ENCODE measurements at regions not wholly inside any gene's neighbourhood (a gene's known extent, or its start where the extent isn't known, plus 50 kb on each side); places are given as distances from the start of the nearest gene placed in this dataset.

- peaks cover 14% of the 10 kb centered on the region for H3K9me3 Mint-ChIP-seq
- peaks cover 34% of the 10 kb centered on the region for H3K36me3 Mint-ChIP-seq
- ATAC-seq (ENCODE audit: low read depth): no peak
- POLR2A ChIA-PET: no interaction called here
- peaks cover 6% of the 10 kb centered on the region for H3K27me3 Mint-ChIP-seq
- DNase-seq: no peak
- no peak overlapping the region for H3K27ac Mint-ChIP-seq
- H3K4me1 Mint-ChIP-seq: peaks cover 35% of the 10 kb centered on the region
- no peak overlapping the region for H3K4me3 Mint-ChIP-seq
These were observed 885.6 kb upstream of the NR2F2 start for GRCh38 chr15:95444860-95445259.

- H3K36me3 Mint-ChIP-seq: peaks cover 46% of the 10 kb centered on the region
- H3K9me3 Mint-ChIP-seq: peaks cover 19% of the 10 kb centered on the region
- H3K27me3 Mint-ChIP-seq: peaks cover 18% of the 10 kb centered on the region
- peak overlapping the region; percentile 60 for H3K4me3 Mint-ChIP-seq
- POLR2A ChIA-PET: interaction anchor here (0.6 to 1.2 kb wide), 2 partner anchors 36 to 142 kb away, joined by 3 to 4 read pairs; no protein-coding TSS in a partner anchor
- peak overlapping the region; percentile 74 for H3K27ac Mint-ChIP-seq
- H3K4me1 Mint-ChIP-seq: peaks cover 40% of the 10 kb centered on the region
- ATAC-seq (ENCODE audit: low read depth): peak; percentile 98
- peak; percentile 35 for DNase-seq
These were observed 883.6 kb upstream of the NR2F2 start for GRCh38 chr15:95446854-95447253.

GRCh38 chr15:95447486-95447885 lies 883.0 kb upstream of the NR2F2 start:
- H3K9me3 Mint-ChIP-seq: peaks cover 20% of the 10 kb centered on the region
- H3K27me3 Mint-ChIP-seq: peaks cover 20% of the 10 kb centered on the region
- no peak for ATAC-seq (ENCODE audit: low read depth)
- H3K4me1 Mint-ChIP-seq: peaks cover 40% of the 10 kb centered on the region
- no peak for DNase-seq
- peaks cover 48% of the 10 kb centered on the region for H3K36me3 Mint-ChIP-seq
- peak overlapping the region; percentile 60 for H3K4me3 Mint-ChIP-seq
- H3K27ac Mint-ChIP-seq: no peak overlapping the region
- POLR2A ChIA-PET: interaction anchor here (0.6 to 1.2 kb wide), 2 partner anchors 36 to 143 kb away, joined by 3 to 4 read pairs; no protein-coding TSS in a partner anchor

- peaks cover 15% of the 10 kb centered on the region for H3K9me3 Mint-ChIP-seq
- no peak overlapping the region for H3K4me3 Mint-ChIP-seq
- peaks cover 37% of the 10 kb centered on the region for H3K4me1 Mint-ChIP-seq
- POLR2A ChIA-PET: interaction anchor here (0.5 kb wide), 1 partner anchor 11 kb away, joined by 4 read pairs; no protein-coding TSS in a partner anchor
- H3K27ac Mint-ChIP-seq: no peak overlapping the region
- DNase-seq: no peak
- ATAC-seq (ENCODE audit: low read depth): no peak
- H3K27me3 Mint-ChIP-seq: peaks cover 14% of the 10 kb centered on the region
- H3K36me3 Mint-ChIP-seq: peaks cover 38% of the 10 kb centered on the region
These were observed 881.8 kb upstream of the NR2F2 start for GRCh38 chr15:95448531-95449229.

- ATAC-seq (ENCODE audit: low read depth): no peak
- Mint-ChIP-seq H3K27me3 (peaks cover 14% of the 10 kb centered on the region), H3K4me3 (no peak overlapping the region), H3K36me3 (peaks cover 38% of the 10 kb centered on the region), H3K4me1 (peaks cover 42% of the 10 kb centered on the region), H3K27ac (no peak overlapping the region), H3K9me3 (peaks cover 15% of the 10 kb centered on the region)
- DNase-seq: no peak
- POLR2A ChIA-PET: interaction anchor here (0.5 kb wide), 1 partner anchor 11 kb away, joined by 4 read pairs; no protein-coding TSS in a partner anchor
These were observed 881.3 kb upstream of the NR2F2 start for GRCh38 chr15:95449230-95449628.

- peaks cover 14% of the 10 kb centered on the region for H3K9me3 Mint-ChIP-seq
- H3K4me1 Mint-ChIP-seq: peaks cover 45% of the 10 kb centered on the region
- POLR2A ChIA-PET: no interaction called here
- no peak for ATAC-seq (ENCODE audit: low read depth)
- DNase-seq: no peak
- peaks cover 40% of the 10 kb centered on the region for H3K36me3 Mint-ChIP-seq
- H3K27ac Mint-ChIP-seq: no peak overlapping the region
- no peak overlapping the region for H3K4me3 Mint-ChIP-seq
- peaks cover 14% of the 10 kb centered on the region for H3K27me3 Mint-ChIP-seq
These were observed 880.1 kb upstream of the NR2F2 start for GRCh38 chr15:95450413-95450812.

- DNase-seq (no peak), ATAC-seq (ENCODE audit: low read depth) (no peak)
- H3K36me3 Mint-ChIP-seq: peaks cover 35% of the 10 kb centered on the region
- no peak overlapping the region for H3K27ac Mint-ChIP-seq
- H3K4me3 Mint-ChIP-seq: no peak overlapping the region
- POLR2A ChIA-PET: no interaction called here
- H3K27me3 Mint-ChIP-seq: peaks cover 14% of the 10 kb centered on the region
- H3K9me3 Mint-ChIP-seq: peaks cover 16% of the 10 kb centered on the region
- H3K4me1 Mint-ChIP-seq: peaks cover 48% of the 10 kb centered on the region
These were observed 878.6 kb upstream of the NR2F2 start for GRCh38 chr15:95451938-95452337.

GRCh38 chr15:95454403-95455262 lies 875.9 kb upstream of the NR2F2 start:
- ATAC-seq (ENCODE audit: low read depth): no peak
- Mint-ChIP-seq H3K36me3 (peaks cover 27% of the 10 kb centered on the region), H3K4me3 (peak overlapping the region; percentile 31), H3K27ac (peak overlapping the region; percentile 54), H3K27me3 (peaks cover 19% of the 10 kb centered on the region), H3K4me1 (peaks cover 34% of the 10 kb centered on the region), H3K9me3 (peaks cover 16% of the 10 kb centered on the region)
- POLR2A ChIA-PET: no interaction called here
- DNase-seq: no peak

GRCh38 chr15:95457520-95457919 lies 873.0 kb upstream of the NR2F2 start:
- ATAC-seq (ENCODE audit: low read depth) (no peak), DNase-seq (no peak)
- peaks cover 13% of the 10 kb centered on the region for H3K36me3 Mint-ChIP-seq
- H3K27me3 Mint-ChIP-seq: peaks cover 28% of the 10 kb centered on the region
- peaks cover 30% of the 10 kb centered on the region for H3K4me1 Mint-ChIP-seq
- H3K9me3 Mint-ChIP-seq: peaks cover 14% of the 10 kb centered on the region
- H3K4me3 Mint-ChIP-seq: no peak overlapping the region
- H3K27ac Mint-ChIP-seq: no peak overlapping the region
- POLR2A ChIA-PET: no interaction called here

GRCh38 chr15:95458721-95459120 lies 871.8 kb upstream of the NR2F2 start:
- POLR2A ChIA-PET: no interaction called here
- peaks cover 14% of the 10 kb centered on the region for H3K9me3 Mint-ChIP-seq
- no peak overlapping the region for H3K4me3 Mint-ChIP-seq
- DNase-seq: no peak
- H3K36me3 Mint-ChIP-seq: peaks cover 13% of the 10 kb centered on the region
- H3K27ac Mint-ChIP-seq: no peak overlapping the region
- ATAC-seq (ENCODE audit: low read depth): no peak
- peaks cover 33% of the 10 kb centered on the region for H3K27me3 Mint-ChIP-seq
- peaks cover 28% of the 10 kb centered on the region for H3K4me1 Mint-ChIP-seq

GRCh38 chr15:95459273-95459672 lies 871.2 kb upstream of the NR2F2 start:
- Mint-ChIP-seq H3K4me1 (peaks cover 24% of the 10 kb centered on the region), H3K9me3 (peaks cover 13% of the 10 kb centered on the region), H3K36me3 (peaks cover 11% of the 10 kb centered on the region), H3K27ac (no peak overlapping the region), H3K27me3 (peaks cover 33% of the 10 kb centered on the region), H3K4me3 (no peak overlapping the region)
- ATAC-seq (ENCODE audit: low read depth): no peak
- POLR2A ChIA-PET: no interaction called here
- DNase-seq: no peak

GRCh38 chr15:95464509-95464908 lies 866.0 kb upstream of the NR2F2 start:
- peaks cover 5% of the 10 kb centered on the region for H3K9me3 Mint-ChIP-seq
- H3K36me3 Mint-ChIP-seq: no peaks in the 10 kb centered on the region
- no peak for DNase-seq
- H3K4me1 Mint-ChIP-seq: peaks cover 1% of the 10 kb centered on the region
- H3K27me3 Mint-ChIP-seq: peaks cover 52% of the 10 kb centered on the region
- H3K27ac Mint-ChIP-seq: no peak overlapping the region
- ATAC-seq (ENCODE audit: low read depth): no peak
- H3K4me3 Mint-ChIP-seq: no peak overlapping the region
- POLR2A ChIA-PET: no interaction called here

GRCh38 chr15:95468820-95469219 lies 861.7 kb upstream of the NR2F2 start:
- POLR2A ChIA-PET: no interaction called here

More at GRCh38 chr15:95468820-95469219, 861.7 kb upstream of the NR2F2 start:
- H3K4me1 Mint-ChIP-seq: no peaks in the 10 kb centered on the region
- H3K9me3 Mint-ChIP-seq: no peaks in the 10 kb centered on the region
- no peak for ATAC-seq (ENCODE audit: low read depth)
- no peak overlapping the region for H3K27ac Mint-ChIP-seq
- DNase-seq: no peak
- peaks cover 2% of the 10 kb centered on the region for H3K36me3 Mint-ChIP-seq
- H3K27me3 Mint-ChIP-seq: peaks cover 39% of the 10 kb centered on the region
- no peak overlapping the region for H3K4me3 Mint-ChIP-seq
